GM12873 (cell line): ENCODE measurements at regions not wholly inside any gene's neighbourhood (a gene's known extent, or its start where the extent isn't known, plus 50 kb on each side); places are given as distances from the start of the nearest gene placed in this dataset.

Source experiments
- CTCF ChIP-seq: IDR thresholded peaks from 2 replicates; pipeline ENCODE4 v1.5.1; 2012; ENCODE audit warnings: low read depth, mild to moderate bottlenecking, moderate library complexity, low read length, control low read depth; ENCODE audit not compliant: insufficient read depth; ENCODE audit errors: missing control alignments

GRCh38 chr20:55693641-55694040 is 311.7 kb downstream of the CBLN4 start:
- no peak for TF ChIP-seq CTCF

- no peak for TF ChIP-seq CTCF
Observed at GRCh38 chr20:55685841-55686240, 319.5 kb downstream of the CBLN4 start.

- no peak for TF ChIP-seq CTCF
Observed at GRCh38 chr20:55685425-55685824, 319.9 kb downstream of the CBLN4 start.

- TF ChIP-seq CTCF = no peak
Observed at GRCh38 chr20:55684578-55684977, 320.7 kb downstream of the CBLN4 start.

- no peak for TF ChIP-seq CTCF
Observed at GRCh38 chr20:55678970-55679667, 326.2 kb downstream of the CBLN4 start.

- TF ChIP-seq CTCF = no peak
Observed at GRCh38 chr20:55678126-55678525, 327.2 kb downstream of the CBLN4 start.

GRCh38 chr20:55677011-55677410 is 328.3 kb downstream of the CBLN4 start:
- TF ChIP-seq CTCF = no peak
